Posterior vena cava (tissue), 2 donors: ENCODE measurements at regions not wholly inside any gene's neighbourhood (a gene's known extent, or its start where the extent isn't known, plus 50 kb on each side); places are given as distances from the start of the nearest gene placed in this dataset.
"Not testable (repeated sequence)": the region's sequence is repeated elsewhere in the genome, so short reads cannot be mapped to it uniquely, and the experiment has no call there.

Experiments
- DNase-seq: peaks from one replicate; pipeline ENCODE4 v3.0.0-alpha.2; 2020; ENCODE audit warnings: low spot score
- intact Hi-C, 2 donors: fragments of 100-400 bp; cut with DNase I; formaldehyde crosslinking; loops; one replicate each; pipeline versions ENCODE4 v1.14.1 to v1.14.2; 2022 to 2023
- donor health status: DM: yes; HTN: yes; CAD: no.
- donor health status: DM: yes; HTN: yes; CAD: no.

- intact Hi-C loops = no loop called here
These were observed 121.0 kb upstream of the NR3C1 start for GRCh38 chr5:143524338-143524945.

GRCh38 chr5:143521846-143522400, 118.4 kb upstream of the NR3C1 start:
- intact Hi-C loops = no loop called here
- DNase-seq = no peak

More at GRCh38 chr5:143524338-143524945, 121.0 kb upstream of the NR3C1 start:
- no peak for DNase-seq

- no peak for DNase-seq
- intact Hi-C loops = no loop called here
These were observed 117.7 kb upstream of the NR3C1 start for GRCh38 chr5:143521141-143521540.

GRCh38 chr5:143519215-143519614, 115.7 kb upstream of the NR3C1 start:
- DNase-seq, intact Hi-C loops: not testable (repeated sequence)

- DNase-seq, intact Hi-C loops: not testable (repeated sequence)
These were observed 114.3 kb upstream of the NR3C1 start for GRCh38 chr5:143517824-143518223.

- intact Hi-C loops = no loop called here
- no peak for DNase-seq
These were observed 112.8 kb upstream of the NR3C1 start for GRCh38 chr5:143516249-143516648.

GRCh38 chr5:143515829-143516228, 112.3 kb upstream of the NR3C1 start:
- intact Hi-C loops = no loop called here
- no peak for DNase-seq

GRCh38 chr5:143514616-143515335, 111.3 kb upstream of the NR3C1 start:
- intact Hi-C loops = no loop called here
- no peak for DNase-seq

GRCh38 chr5:143513720-143514119, 110.2 kb upstream of the NR3C1 start:
- intact Hi-C loops = no loop called here
- no peak for DNase-seq

- intact Hi-C loops = no loop called here
These were observed 108.2 kb upstream of the NR3C1 start for GRCh38 chr5:143511736-143512135.

GRCh38 chr5:143509758-143510221, 106.3 kb upstream of the NR3C1 start:
- DNase-seq = no peak

More at GRCh38 chr5:143511736-143512135, 108.2 kb upstream of the NR3C1 start:
- DNase-seq = no peak

GRCh38 chr5:143506836-143507552, 103.5 kb upstream of the NR3C1 start:
- intact Hi-C loops = no loop called here
- no peak for DNase-seq

More at GRCh38 chr5:143509758-143510221, 106.3 kb upstream of the NR3C1 start:
- intact Hi-C loops = no loop called here

- DNase-seq = no peak
- intact Hi-C loops = no loop called here
These were observed 102.4 kb upstream of the NR3C1 start for GRCh38 chr5:143505934-143506333.

- intact Hi-C loops = no loop called here
- no peak for DNase-seq
These were observed 101.9 kb upstream of the NR3C1 start for GRCh38 chr5:143505354-143505753.

GRCh38 chr5:143501310-143502044, 98.0 kb upstream of the NR3C1 start:
- intact Hi-C loops = no loop called here

GRCh38 chr5:143499480-143500114, 96.1 kb upstream of the NR3C1 start:
- intact Hi-C loops = no loop called here
- no peak for DNase-seq

More at GRCh38 chr5:143501310-143502044, 98.0 kb upstream of the NR3C1 start:
- no peak for DNase-seq

- intact Hi-C loops = no loop called here
- DNase-seq = no peak
These were observed 95.3 kb upstream of the NR3C1 start for GRCh38 chr5:143498821-143499220.

GRCh38 chr5:143497749-143498148, 94.3 kb upstream of the NR3C1 start:
- no peak for DNase-seq

GRCh38 chr5:143496943-143497342, 93.5 kb upstream of the NR3C1 start:
- intact Hi-C loops = no loop called here
- no peak for DNase-seq

More at GRCh38 chr5:143497749-143498148, 94.3 kb upstream of the NR3C1 start:
- intact Hi-C loops = no loop called here
